Kidney epithelial cell (primary cell): ENCODE measurements at regions not wholly inside any gene's neighbourhood (a gene's known extent, or its start where the extent isn't known, plus 50 kb on each side); places are given as distances from the start of the nearest gene placed in this dataset.

Experiments
- DNase-seq: peaks from one replicate; pipeline ENCODE4 v3.0.0-alpha.2; 2010; ENCODE audit warnings: low read depth
- H3K27me3 ChIP-seq: 2 replicates; pipeline ENCODE4 v1.6.0; 2011; ENCODE audit warnings: low read length; ENCODE audit not compliant: control insufficient read depth, insufficient read depth
- H3K36me3 ChIP-seq: 2 replicates; pipeline ENCODE4 v1.5.1; 2011; ENCODE audit warnings: low read length; ENCODE audit not compliant: control insufficient read depth, insufficient read depth
- H3K4me3 ChIP-seq: 2 replicates; pipeline ENCODE4 v1.5.1; 2011; ENCODE audit warnings: low read depth, mild to moderate bottlenecking, control low read depth, low read length
- CTCF ChIP-seq: IDR thresholded peaks from 2 replicates; pipeline ENCODE4 v1.5.1; 2011; ENCODE audit warnings: mild to moderate bottlenecking, moderate library complexity, low read length, control low read depth, inconsistent platforms; ENCODE audit not compliant: insufficient read depth, poor library complexity, severe bottlenecking

- H3K4me3 ChIP-seq = no peak overlapping the region
- no peak for TF ChIP-seq CTCF
- DNase-seq = no peak
- H3K27me3 ChIP-seq = no peaks in the 10 kb centered on the region
- H3K36me3 ChIP-seq = no peaks in the 10 kb centered on the region
Measured at GRCh38 chr13:78420814-78421213, 182.5 kb downstream of the POU4F1 start.

GRCh38 chr13:78413887-78414553 is 189.3 kb downstream of the POU4F1 start:
- DNase-seq = no peak
- TF ChIP-seq CTCF = no peak
- H3K27me3 ChIP-seq = no peaks in the 10 kb centered on the region
- no peaks in the 10 kb centered on the region for H3K36me3 ChIP-seq
- H3K4me3 ChIP-seq = no peak overlapping the region

GRCh38 chr13:78410847-78411246 is 192.5 kb downstream of the POU4F1 start:
- no peak for TF ChIP-seq CTCF
- Histone ChIP-seq H3K27me3 (no peaks in the 10 kb centered on the region), H3K4me3 (no peak overlapping the region), H3K36me3 (no peaks in the 10 kb centered on the region)
- no peak for DNase-seq

GRCh38 chr13:78410164-78410563 is 193.2 kb downstream of the POU4F1 start:
- Histone ChIP-seq H3K4me3 (no peak overlapping the region), H3K36me3 (no peaks in the 10 kb centered on the region), H3K27me3 (no peaks in the 10 kb centered on the region)
- no peak for DNase-seq
- no peak for TF ChIP-seq CTCF

GRCh38 chr13:78409172-78409571 is 194.2 kb downstream of the POU4F1 start:
- DNase-seq = no peak
- TF ChIP-seq CTCF = no peak
- H3K36me3 ChIP-seq = no peaks in the 10 kb centered on the region
- H3K4me3 ChIP-seq = no peak overlapping the region
- H3K27me3 ChIP-seq = no peaks in the 10 kb centered on the region

GRCh38 chr13:78404846-78405360 is 198.4 kb downstream of the POU4F1 start:
- DNase-seq = no peak
- Histone ChIP-seq H3K27me3 (no peaks in the 10 kb centered on the region), H3K36me3 (no peaks in the 10 kb centered on the region), H3K4me3 (no peak overlapping the region)
- no peak for TF ChIP-seq CTCF
